HG03025 (cell line): ENCODE measurements at regions not wholly inside any gene's neighbourhood (a gene's known extent, or its start where the extent isn't known, plus 50 kb on each side); places are given as distances from the start of the nearest gene placed in this dataset.

Source experiments
- ATAC-seq: cut with Tn5 transposase; IDR thresholded peaks from one replicate; pipeline ENCODE4 v1.9.1; 2021; ENCODE audit warnings: mild to moderate bottlenecking, moderate library complexity; ENCODE audit not compliant: unreplicated experiment, low FRiP score

- ATAC-seq, result no peak
Measured at GRCh38 chr13:73508841-73509240, 450.0 kb downstream of the KLF5 start.

DNA sequence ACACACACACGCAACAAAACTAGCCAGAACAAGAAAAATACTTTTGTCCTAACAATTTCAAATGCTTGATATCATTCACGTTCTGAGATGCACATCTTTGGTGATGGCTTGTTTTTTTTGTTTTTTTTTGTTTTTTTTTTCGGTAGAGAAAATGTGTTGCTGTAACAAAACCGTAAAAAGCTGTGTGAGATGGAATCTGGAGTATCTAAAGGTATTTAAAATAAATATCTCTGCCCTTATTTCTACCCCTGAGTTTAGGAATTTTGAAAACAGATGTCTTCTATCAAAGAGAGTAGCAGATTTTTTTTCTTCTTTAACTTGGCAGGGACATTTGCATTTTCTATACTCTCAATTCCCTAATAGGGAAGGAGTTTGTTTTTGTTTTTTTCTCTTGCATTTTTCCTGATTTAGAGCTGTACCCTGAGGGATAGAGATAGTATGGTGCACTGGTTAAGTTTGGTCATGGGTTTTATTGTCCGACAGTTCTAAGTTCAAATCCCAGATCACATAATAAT is 446.6 kb downstream of the KLF5 start:
- ATAC-seq, result no peak

GRCh38 chr13:73499695-73500094 is 440.9 kb downstream of the KLF5 start:
- ATAC-seq, result no peak

DNA sequence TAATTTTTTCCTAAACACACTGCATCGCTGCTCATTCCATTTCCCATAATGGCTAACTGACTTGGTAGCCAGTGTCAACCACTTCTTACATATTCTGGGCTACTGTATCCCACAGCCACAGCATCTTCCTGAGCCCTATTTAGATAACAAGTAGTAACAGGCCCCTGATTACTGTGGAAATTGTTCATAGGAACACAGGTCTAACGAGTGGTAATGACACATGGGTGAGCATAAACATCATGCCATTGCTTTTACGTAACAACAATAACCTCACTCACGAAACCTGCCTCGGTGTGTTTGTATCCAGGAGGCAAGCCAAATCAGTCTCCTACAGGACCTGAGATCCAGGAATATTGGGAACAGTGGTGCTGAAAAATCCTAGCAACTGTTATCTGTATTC is 438.6 kb downstream of the KLF5 start:
- no peak for ATAC-seq

DNA sequence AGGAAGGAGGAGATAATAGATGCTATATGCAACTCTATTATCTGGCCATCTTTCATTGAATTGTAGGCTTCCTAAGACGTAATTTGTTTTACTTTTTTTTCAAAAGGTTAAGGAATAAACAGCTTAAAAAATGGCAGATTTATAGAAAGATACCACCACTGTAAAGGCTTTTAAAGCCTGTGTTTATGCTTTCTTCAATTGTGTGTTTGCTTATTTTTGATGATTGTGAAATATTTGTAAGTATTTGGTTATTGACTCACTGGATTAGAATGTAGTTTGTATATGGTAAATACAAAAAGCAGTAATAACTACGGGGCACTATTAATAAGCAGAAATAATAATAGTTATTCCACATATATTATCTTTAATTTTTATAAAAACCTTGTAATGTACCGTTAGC is 437.9 kb downstream of the KLF5 start:
- ATAC-seq, result no peak

DNA sequence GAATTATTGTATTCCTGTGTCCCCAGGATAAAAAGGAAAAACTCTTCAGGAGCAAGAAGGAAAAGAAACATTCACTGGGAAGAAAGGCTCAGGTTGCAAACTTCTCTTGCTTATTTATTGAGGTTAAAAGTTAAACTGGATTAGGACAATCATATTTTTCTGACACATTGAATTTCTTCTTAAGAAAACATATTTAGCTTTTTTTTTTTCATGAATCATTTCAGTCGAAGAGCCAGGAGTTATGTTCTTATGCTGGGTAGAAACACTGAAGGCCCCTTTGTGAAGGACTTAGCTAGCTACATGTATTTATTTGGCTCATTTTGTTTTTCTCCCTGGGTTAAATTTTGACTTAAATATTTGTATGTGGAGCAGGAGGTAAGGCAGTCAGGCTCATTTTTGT is 434.0 kb downstream of the KLF5 start:
- ATAC-seq, result no peak

GRCh38 chr13:73482556-73482955 is 423.8 kb downstream of the KLF5 start:
- ATAC-seq, result no peak

GRCh38 chr13:73481886-73482445 is 423.2 kb downstream of the KLF5 start:
- ATAC-seq, result no peak

DNA sequence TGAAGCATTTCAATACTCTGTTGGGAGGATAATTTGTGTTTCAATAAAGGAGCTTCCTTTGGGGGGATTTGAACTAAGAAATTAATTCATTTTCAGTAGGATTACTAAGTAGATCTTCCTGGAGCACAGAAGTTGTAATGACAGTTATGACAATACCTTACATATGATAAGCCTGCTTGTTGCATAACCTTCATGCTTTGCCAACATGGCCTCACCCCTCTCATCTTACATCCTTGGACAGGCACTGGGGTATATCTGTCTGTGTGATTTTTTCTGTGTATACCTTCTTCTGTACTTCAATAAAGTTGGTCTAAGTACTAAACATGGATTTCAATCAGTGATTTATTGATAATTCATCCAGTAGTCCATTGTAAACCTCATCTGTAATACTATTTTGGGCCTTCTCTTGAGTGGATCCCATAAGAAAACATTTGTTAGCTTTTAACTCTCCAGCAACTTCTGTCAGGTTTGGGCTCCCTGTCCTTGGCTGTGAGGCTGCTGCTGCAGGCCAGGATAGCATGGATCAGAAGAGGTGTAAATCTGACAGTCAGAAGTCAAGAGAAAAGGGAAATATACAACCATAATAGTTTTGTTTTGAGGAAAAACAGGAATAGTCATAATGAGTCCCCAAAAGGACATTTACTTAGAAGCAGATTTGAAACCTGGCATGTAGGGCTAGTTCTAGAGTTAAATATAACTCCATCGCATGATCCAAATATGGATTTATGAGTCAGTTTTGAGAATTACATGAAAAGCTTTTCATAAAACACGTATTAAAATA is 422.2 kb downstream of the KLF5 start:
- no peak for ATAC-seq

DNA sequence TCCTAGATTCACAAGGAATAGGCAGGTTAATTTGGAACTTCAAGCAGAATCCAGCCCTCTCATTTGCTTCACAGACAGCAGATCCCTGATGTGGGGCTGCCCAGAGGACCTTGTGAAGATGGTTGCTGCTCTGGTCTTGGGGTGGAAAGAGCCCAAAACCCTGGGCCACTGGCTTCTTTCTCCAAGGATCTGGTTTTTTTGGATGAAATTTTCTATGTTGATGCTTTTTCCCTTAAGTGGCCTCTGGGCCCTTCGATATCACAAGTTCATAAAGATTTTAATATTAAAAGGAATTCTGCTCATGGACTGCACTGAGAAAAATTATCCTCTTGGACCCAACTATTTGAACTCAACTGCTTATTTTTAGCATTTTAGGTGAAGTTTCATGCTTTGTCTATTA is 421.1 kb downstream of the KLF5 start:
- no peak for ATAC-seq

DNA sequence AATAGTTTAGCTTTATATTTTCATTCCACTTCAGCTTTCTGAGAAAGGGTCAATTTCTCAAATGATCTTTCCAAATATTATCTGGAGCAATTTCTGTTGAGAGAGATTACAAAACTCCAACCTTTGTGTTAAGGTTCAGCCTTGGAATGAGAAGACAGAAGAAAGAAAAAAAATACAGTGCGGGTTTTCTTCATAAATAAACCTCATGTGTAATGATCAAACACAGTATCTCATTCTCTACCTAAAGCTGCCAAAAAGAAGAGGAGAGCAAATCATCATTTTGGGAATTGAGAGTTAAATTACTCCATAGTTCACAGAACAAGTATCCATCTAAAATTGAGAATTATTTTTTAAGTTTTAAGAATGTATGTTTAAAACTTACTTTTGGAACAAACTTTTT is 420.5 kb downstream of the KLF5 start:
- no peak for ATAC-seq

DNA sequence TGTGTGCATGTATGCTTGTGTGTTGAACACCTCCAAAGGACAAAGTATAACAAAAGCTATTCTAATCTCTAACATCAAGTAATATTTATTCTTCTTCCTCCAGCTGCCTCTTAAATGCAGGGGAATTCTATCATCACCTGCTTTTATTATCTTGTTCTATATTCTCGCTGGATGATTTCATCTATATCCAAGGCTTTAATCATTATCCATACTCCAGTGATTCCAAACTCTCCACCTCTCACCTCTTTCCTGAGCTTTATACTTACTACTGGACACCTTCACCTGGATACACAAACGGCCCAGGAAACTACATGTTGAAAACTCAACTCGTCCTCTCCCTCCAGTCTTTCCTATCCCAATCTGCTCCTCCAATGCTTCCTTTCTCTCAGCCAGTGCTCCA is 418.6 kb downstream of the KLF5 start:
- ATAC-seq, result no peak

GRCh38 chr13:73473016-73473415 is 414.2 kb downstream of the KLF5 start:
- ATAC-seq, result no peak

DNA sequence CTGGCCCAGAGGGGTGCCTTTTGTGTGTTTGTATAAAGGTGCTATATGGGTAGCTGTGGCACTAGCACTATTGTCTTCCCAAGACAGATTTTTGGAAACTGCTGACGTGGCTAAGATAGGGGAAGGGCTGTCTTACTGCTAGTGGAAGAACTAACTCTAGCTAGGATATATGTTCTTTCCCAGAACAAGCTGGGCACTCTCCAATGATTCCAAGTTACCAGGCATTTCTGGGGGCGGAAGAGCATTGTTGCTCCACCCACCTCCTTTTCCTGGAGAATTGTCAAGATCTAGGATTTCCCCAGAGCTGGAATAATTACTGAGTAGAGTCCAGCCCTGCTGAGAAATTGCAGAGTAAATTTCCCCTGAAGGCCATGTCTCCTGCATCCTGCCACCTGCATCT is 408.3 kb downstream of the KLF5 start:
- no peak for ATAC-seq

GRCh38 chr13:73466561-73466960 is 407.8 kb downstream of the KLF5 start:
- ATAC-seq, result no peak

DNA sequence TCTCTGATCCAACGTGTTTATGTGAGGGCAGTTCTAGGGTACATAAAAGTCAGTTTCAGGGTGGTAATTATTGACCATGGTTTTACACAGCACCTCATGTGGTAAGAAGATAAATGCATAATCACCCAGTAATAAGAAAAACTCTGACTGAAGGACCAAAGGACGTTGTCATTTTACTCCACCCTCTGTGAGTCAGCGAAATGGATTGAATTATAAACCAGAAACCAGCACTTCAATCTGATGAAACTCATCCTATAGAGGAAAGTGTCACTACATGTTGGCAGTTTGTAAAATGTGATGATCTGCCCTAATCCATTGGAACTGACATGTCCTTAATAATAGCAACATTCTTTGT is 406.8 kb downstream of the KLF5 start:
- no peak for ATAC-seq

- ATAC-seq, result no peak
Measured at GRCh38 chr13:73464758-73465616, 406.2 kb downstream of the KLF5 start.

- ATAC-seq, result no peak
Measured at GRCh38 chr13:73462241-73462640, 403.4 kb downstream of the KLF5 start.

- no peak for ATAC-seq
Measured at GRCh38 chr13:73451221-73452029, 392.6 kb downstream of the KLF5 start.

- ATAC-seq, result no peak
Measured at GRCh38 chr13:73450583-73450982, 391.8 kb downstream of the KLF5 start.

GRCh38 chr13:73449252-73449651 is 390.4 kb downstream of the KLF5 start:
- ATAC-seq, result no peak
